BJ (cell line): ENCODE measurements at regions not wholly inside any gene's neighbourhood (a gene's known extent, or its start where the extent isn't known, plus 50 kb on each side); places are given as distances from the start of the nearest gene placed in this dataset.
A peak's percentile ranks its signal among the peaks of the same experiment; 100 is the strongest.

ENCODE experiments used
- CTCF ChIA-PET: fragments of 350-600 bp; formaldehyde crosslinking; extraction: SDS; loops from one replicate; lab custom pipeline; 2021; ENCODE audit warnings: antibody characterized with exemption, inconsistent platforms; lab: Yijun Ruan, JAX
- POLR2A ChIA-PET: fragments of 300-600 bp; sonication (Branson Sonifier 250); formaldehyde crosslinking; extraction: SDS; loops from one replicate; lab custom pipeline; 2021; ENCODE audit warnings: antibody characterized with exemption; lab: Charles Lee
- DNase-seq: peaks from one replicate; pipeline ENCODE4 v3.0.0-alpha.2; 2011; ENCODE audit warnings: low read depth
- H3K27me3 ChIP-seq: 2 replicates; pipeline ENCODE4 v1.6.0; 2011; ENCODE audit warnings: low read length; ENCODE audit not compliant: control insufficient read depth, insufficient read depth
- H3K36me3 ChIP-seq: 2 replicates; pipeline ENCODE4 v1.5.1; 2011; ENCODE audit warnings: low read length; ENCODE audit not compliant: control insufficient read depth, insufficient read depth
- H3K4me3 ChIP-seq: 2 replicates; pipeline ENCODE4 v1.5.1; 2011; ENCODE audit warnings: low read depth, mild to moderate bottlenecking, control low read depth, low read length
- TF ChIP-seq, protein P1 (sequence below): IDR thresholded peaks from 2 replicates; pipeline ENCODE4 v1.5.1; 2011; ENCODE audit warnings: low read depth, mild to moderate bottlenecking, control low read depth, inconsistent platforms, low read length, moderate library complexity; ENCODE audit not compliant: insufficient read depth

GRCh38 chr4:105025263-105026017, 121.2 kb upstream of the TET2 start:
- ChIA-PET CTCF (no interaction called here), POLR2A (no interaction called here)
- TF ChIP-seq, protein P1, sequence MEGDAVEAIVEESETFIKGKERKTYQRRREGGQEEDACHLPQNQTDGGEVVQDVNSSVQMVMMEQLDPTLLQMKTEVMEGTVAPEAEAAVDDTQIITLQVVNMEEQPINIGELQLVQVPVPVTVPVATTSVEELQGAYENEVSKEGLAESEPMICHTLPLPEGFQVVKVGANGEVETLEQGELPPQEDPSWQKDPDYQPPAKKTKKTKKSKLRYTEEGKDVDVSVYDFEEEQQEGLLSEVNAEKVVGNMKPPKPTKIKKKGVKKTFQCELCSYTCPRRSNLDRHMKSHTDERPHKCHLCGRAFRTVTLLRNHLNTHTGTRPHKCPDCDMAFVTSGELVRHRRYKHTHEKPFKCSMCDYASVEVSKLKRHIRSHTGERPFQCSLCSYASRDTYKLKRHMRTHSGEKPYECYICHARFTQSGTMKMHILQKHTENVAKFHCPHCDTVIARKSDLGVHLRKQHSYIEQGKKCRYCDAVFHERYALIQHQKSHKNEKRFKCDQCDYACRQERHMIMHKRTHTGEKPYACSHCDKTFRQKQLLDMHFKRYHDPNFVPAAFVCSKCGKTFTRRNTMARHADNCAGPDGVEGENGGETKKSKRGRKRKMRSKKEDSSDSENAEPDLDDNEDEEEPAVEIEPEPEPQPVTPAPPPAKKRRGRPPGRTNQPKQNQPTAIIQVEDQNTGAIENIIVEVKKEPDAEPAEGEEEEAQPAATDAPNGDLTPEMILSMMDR, result no peak
- DNase-seq, result no peak
- Histone ChIP-seq H3K36me3 (no peaks in the 10 kb centered on the region), H3K27me3 (no peaks in the 10 kb centered on the region), H3K4me3 (no peak overlapping the region)

DNA sequence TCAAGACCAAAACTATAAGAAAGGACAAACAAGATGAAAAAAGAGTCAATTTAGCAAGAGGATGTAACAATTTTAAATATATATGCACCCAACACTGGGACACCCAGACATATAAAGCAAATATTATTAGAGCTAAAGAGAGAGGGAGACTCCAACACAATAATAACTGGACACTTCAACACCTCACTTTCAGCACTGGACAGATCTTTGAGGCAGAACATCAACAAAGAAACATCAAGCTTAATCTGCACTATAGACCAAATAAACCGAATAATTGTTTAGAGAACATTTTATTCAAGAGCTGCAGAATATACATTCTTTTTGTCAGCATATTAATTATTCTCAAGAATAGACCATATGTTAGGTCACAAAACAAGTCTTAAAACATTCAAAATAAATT, 109.7 kb upstream of the TET2 start:
- H3K4me3 ChIP-seq, result no peak overlapping the region
- no peak for DNase-seq
- H3K27me3 ChIP-seq, result no peaks in the 10 kb centered on the region
- H3K36me3 ChIP-seq, result no peaks in the 10 kb centered on the region
- TF ChIP-seq, protein P1, result no peak
- CTCF ChIA-PET, result no interaction called here
- POLR2A ChIA-PET, result no interaction called here

- TF ChIP-seq, protein P1, result no peak
- no peak overlapping the region for H3K4me3 ChIP-seq
- H3K27me3 ChIP-seq, result no peaks in the 10 kb centered on the region
- ChIA-PET POLR2A (no interaction called here), CTCF (no interaction called here)
- no peaks in the 10 kb centered on the region for H3K36me3 ChIP-seq
- DNase-seq, result no peak
These were observed 104.2 kb upstream of the TET2 start for GRCh38 chr4:105042451-105042850.

- Histone ChIP-seq H3K4me3 (no peak overlapping the region), H3K36me3 (no peaks in the 10 kb centered on the region), H3K27me3 (no peaks in the 10 kb centered on the region)
- ChIA-PET CTCF (no interaction called here), POLR2A (no interaction called here)
- TF ChIP-seq, protein P1, result no peak
- peak; percentile 17 for DNase-seq
These were observed 95.8 kb upstream of the TET2 start for GRCh38 chr4:105050896-105051295.

GRCh38 chr4:105057370-105058105, 89.1 kb upstream of the TET2 start:
- no peak overlapping the region for H3K4me3 ChIP-seq
- TF ChIP-seq, protein P1, result no peak
- ChIA-PET CTCF (interaction anchor here (1.3 kb wide), 1 partner anchor 14 kb away, joined by 3 read pairs; no protein-coding TSS in a partner anchor), POLR2A (no interaction called here)
- H3K36me3 ChIP-seq, result no peaks in the 10 kb centered on the region
- DNase-seq, result no peak
- no peaks in the 10 kb centered on the region for H3K27me3 ChIP-seq
